ENCODE measurements at regions not wholly inside any gene's neighbourhood (a gene's known extent, or its start where the extent isn't known, plus 50 kb on each side); places are given as distances from the start of the nearest gene placed in this dataset.
"Not testable (repeated sequence)": the region's sequence is repeated elsewhere in the genome, so short reads cannot be mapped to it uniquely, and the experiment has no call there.

DNA sequence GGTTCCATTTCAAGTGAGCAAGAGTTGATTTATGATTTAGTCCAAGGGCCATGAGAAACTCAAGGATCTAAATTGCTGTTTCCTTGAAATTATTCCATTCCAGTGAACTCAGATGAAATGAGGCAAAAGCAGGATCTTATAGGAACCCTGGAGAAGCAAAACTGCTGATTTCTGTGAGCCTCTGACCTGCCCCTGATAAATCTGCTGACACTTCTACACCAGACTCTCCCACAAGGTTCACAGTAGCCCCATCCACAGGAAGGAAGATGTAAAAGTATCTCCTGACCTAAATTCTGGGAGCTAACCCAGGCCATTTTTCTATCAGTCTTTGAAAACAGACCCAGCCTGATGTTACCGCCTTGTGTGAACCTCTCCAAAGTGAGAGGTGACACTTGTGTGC is 987.6 kb upstream of the AUTS2 start:
- intact Hi-C loops (cut with DNase I): no loop called here
- DNase-seq: no peak

DNA sequence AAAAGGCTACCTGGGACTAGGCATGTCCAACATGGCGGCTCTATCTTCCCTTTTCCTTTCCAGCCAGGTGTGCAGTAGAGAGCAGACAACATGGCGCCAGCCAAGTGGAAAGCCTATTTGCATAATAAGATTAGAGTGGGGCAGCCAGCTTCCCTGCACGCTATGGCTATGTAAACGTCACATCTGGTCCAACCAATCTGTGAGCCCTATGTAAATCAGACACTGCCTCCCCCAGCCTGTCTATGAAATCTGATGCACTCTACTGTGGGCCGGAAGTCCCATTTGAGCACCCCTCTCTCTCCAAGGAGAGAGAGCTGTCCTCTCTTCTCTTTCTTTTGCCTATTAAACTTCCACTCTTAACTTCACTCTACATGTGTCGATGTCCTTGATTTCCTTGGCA is 984.9 kb upstream of the AUTS2 start:
- no peak for DNase-seq
- intact Hi-C loops (cut with DNase I): no loop called here

GRCh38 chr7:68613897-68614296 is 984.4 kb upstream of the AUTS2 start:
- intact Hi-C loops (cut with DNase I): no loop called here
- DNase-seq: no peak

GRCh38 chr7:68619526-68619925 is 978.7 kb upstream of the AUTS2 start:
- no peak for DNase-seq
- intact Hi-C loops (cut with DNase I): no loop called here

DNA sequence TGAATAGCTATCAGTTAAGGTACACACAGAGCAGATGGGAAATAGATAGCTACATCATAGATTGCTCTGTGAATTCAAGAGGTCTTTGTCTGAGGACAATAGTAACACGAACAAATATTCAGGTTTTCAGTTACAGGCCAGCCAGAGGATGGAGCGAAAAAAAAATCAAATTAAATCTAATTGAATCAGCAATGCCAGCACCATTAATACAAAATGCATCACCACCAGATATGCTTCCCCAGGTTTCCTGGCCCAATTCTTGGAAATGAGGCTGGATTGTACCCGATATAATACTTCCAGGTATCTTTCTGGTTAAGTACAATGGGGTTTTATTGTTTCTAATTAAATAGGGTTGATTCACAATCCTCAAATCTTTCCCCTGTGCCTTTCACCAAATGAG is 975.8 kb upstream of the AUTS2 start:
- DNase-seq: no peak

DNA sequence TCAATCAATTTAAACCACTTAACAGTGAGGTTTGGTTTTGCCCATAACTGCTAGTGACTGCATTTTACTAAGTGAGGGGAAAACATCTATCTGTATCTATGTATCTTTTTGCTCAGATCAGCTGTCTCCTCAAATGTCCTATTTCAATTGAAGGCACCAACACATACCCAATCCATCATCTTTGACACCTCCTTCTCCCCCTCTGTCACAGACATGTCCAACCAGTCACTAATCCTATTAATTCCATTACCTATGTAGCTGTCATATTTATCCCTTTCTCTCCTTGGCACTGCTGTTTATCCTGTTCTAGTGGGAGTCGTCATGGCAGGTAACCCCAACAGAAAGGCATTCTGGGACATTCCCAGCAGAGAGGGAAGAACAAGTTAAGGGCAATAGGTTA is 975.2 kb upstream of the AUTS2 start:
- no peak for DNase-seq
- intact Hi-C loops (cut with DNase I): no loop called here

More for the DNA sequence above, 975.8 kb upstream of the AUTS2 start:
- intact Hi-C loops (cut with DNase I): no loop called here

DNA sequence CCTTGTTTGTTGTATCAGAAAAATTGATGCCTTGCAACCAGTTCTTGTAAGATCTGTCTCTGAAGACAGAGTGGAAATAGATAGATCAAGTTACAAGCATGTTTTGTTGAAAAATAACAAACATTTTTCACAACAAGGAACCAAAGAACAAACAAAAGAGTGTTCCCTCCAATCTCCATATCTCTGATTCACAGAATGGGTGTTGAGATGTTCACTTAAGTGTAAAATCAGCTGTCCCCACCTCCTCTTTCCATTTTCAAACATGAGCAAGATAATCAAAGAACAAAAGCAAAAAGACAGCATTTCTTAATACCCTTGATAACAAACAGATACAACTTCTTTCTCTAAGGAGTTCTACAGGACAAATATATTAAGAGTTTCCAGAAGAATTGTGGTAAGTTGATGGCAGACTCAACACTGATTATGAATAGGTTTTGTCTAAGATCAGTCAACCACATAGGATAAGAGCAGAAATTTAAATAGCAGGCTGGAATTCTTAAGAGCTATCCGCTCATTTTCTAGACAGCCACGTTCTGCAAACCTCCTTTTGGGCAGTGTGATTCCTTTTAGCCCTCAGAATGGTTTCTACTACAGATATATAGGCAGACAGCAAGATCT is 970.9 kb upstream of the AUTS2 start:
- no peak for DNase-seq
- intact Hi-C loops (cut with DNase I): no loop called here

DNA sequence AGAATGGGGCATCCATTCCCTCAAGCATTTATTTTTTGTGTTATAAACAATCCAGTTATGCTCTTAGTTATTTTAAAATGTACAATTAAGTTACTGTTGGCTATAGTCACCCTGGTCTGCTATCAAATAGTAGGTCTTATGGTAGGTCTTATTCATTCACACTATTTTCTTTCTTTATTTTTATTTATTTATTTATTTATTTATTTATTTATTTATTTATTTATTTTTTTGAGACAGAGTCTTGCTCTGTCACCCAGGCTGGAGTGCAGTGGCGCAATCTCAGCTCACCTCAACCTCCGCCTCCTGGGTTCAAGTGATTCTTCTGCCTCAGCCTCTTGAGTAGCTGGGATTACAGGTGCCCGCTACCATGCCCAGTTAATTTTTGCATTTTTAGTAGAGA is 967.4 kb upstream of the AUTS2 start:
- intact Hi-C loops (cut with DNase I); DNase-seq: not testable (repeated sequence)

DNA sequence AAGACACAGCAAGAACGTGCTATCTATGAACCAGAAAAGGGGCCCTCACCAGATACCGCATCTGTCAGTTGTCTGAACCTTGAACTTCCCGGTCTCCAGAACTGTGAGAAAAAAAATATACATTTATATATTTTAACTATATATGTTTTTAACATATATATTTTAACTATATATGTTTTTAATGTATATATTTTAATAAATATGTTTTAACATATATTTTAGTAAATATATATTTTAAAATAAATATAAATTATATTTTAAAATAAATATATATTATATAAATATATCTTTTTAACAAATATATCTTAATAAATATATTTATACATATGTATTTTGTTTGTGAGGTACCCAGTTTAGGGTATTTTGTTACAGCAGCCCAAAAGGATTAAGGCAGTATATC is 958.2 kb upstream of the AUTS2 start:
- DNase-seq: no peak
- intact Hi-C loops (cut with DNase I): no loop called here

GRCh38 chr7:68642727-68643126 is 955.5 kb upstream of the AUTS2 start:
- intact Hi-C loops (cut with DNase I): no loop called here

DNA sequence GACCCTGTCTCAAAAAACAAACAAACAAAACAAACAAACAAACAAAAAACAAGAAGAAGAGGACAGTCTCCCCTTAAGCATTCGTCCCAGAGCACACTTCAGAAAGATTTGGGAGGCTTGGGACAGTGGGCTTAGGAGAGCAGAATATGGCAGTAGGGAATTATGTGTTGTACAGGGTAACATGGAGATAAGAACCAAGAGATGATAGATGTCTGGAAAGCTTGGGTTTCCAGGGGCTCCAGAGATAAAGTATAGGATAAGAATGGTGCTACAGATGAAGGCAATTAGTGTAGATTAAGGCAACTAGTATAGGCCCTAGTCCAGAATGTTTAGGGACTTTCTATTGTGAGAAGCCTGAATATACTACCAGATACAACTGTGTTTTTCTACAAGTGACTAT is 934.9 kb upstream of the AUTS2 start:
- DNase-seq: no peak
- intact Hi-C loops (cut with DNase I): no loop called here

More at GRCh38 chr7:68642727-68643126, 955.5 kb upstream of the AUTS2 start:
- no peak for DNase-seq

DNA sequence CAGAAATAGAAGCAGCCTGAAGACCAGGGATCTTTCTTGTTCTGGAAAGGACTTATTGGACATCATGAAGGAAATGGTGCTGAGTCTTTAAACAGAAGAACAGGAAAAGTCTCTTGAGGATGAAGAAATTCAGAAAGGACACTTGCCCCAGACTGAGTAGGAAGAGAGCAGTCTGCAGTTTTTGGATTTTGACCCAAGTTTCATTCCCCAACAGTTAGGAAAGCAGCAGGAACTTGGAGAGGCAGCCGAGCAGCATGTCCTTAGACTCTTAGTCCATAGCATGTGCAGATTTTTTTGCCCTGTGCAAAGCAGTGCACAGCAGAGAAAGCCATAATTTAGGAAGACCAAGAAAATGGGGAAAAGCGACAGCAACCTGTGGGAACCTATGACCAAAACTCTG is 927.2 kb upstream of the AUTS2 start:
- DNase-seq: no peak
- intact Hi-C loops (cut with DNase I): no loop called here

DNA sequence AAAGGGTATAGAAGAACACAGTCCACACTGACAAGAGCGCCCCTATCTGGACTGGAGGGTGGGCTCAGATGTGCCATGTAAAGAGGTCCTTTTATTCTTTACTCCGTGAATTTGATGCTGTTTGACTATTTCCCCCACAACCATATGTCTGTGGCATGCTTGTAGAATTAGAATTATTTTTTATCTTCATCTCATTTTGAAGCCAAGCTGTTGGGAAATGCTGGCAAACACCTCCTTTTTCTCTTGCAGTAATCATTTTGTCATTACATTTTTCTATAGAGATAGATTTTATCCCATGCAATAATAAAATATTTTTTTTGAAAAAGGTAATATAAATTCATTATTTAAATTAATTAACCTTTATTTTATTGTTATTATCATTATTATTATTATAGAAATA is 926.6 kb upstream of the AUTS2 start:
- DNase-seq: no peak
- intact Hi-C loops (cut with DNase I): no loop called here

DNA sequence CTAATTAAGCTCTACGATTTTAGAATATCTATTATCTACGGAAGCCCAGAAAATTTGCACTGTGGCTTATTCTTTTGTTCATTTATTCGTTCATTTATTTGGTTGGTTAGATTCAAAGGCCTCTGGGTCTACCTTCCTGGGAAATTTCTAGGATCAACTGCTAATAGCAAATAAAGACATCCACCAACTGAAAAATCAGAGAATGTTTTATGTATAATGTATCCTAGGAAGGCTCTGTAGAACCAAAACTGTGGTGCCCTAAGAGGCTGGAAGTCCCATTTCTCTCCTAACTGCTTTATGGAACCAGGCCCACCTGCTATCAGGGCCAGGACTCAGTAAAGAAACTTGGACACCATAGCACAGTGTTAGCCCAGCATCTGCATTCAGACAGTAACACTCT is 923.4 kb upstream of the AUTS2 start:
- intact Hi-C loops (cut with DNase I): no loop called here
- DNase-seq: no peak

- peak; percentile 42 to 96 (median 72) for DNase-seq
- intact Hi-C loops (cut with DNase I): no loop called here
These were observed 921.3 kb upstream of the AUTS2 start for GRCh38 chr7:68676813-68677535.

GRCh38 chr7:68678196-68678595 is 920.1 kb upstream of the AUTS2 start:
- DNase-seq: no peak
- intact Hi-C loops (cut with DNase I): no loop called here

DNA sequence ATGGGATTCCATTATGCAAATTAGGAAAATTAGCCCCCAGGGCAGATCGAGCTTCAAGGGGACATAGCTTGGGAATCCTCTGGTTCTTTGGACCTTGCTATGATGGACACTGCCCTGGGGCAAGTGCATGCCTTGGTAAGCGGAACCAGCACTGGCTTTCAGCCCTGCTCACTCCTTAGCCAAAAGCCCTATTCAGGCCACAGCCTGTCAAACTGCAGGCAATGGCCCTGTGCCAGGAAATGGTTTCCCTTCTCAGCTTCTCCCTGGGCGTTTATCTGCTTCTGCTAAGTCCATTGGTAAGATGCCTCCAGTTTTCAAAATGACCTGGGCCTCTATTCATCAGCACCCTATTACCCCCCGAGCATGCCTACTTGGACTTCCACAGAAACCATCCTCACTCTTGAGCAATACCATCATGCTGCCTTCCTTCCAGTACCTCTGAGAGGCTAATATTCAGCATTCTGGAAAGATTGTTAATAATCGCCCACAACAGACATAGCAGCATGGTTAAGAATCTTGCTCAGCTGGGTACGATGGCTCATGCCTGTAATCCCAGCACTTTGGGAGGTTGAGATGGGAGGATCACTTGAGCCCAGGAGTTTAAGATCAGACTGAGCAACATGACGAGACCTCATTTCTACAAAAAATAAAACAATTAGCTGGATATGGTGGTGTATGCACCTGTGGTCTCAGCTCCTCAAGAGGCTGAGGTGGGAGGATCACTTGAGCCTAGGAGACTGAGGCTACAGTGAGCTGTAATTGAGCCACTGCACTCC is 918.6 kb upstream of the AUTS2 start:
- peak in 2 of 10 donors; percentile 9 to 21 for DNase-seq
- intact Hi-C loops (cut with DNase I): no loop called here

- intact Hi-C loops (cut with DNase I): no loop called here
These were observed 917.9 kb upstream of the AUTS2 start for GRCh38 chr7:68680235-68680872.

GRCh38 chr7:68682910-68683309 is 915.4 kb upstream of the AUTS2 start:
- intact Hi-C loops (cut with DNase I): no loop called here
- no peak for DNase-seq

More at GRCh38 chr7:68680235-68680872, 917.9 kb upstream of the AUTS2 start:
- no peak for DNase-seq

DNA sequence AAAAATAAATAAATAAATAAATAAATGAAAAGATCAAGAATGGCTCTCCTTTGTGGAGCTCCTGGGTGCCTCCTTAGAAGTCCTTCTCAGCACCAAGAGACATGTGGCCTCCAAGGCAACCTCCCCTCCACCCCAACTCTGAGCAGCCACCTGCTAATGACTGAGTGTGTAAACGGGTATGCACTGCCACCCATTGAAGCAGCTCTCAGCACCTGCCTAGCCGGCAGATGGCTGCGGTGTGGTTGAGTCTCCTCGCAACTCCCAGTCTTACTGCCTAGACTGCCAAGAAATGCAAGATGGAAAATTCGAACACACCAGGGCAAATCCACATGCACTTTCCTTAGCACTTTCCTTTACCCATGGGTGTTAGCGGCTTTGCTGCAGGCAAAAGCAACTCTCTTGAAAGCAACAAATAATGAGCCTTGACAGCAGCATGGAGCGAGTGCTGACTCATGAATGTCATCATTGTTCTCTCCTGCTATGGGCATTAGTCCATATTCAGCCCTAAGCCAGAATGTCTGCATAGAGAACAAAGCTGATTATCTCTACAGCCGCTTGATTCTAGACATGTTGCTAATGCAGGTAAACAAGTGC is 913.9 kb upstream of the AUTS2 start:
- intact Hi-C loops (cut with DNase I): no loop called here
- peak in 5 of 10 donors; percentile 8 to 51 (median 16) for DNase-seq

GRCh38 chr7:68684996-68685395 is 913.3 kb upstream of the AUTS2 start:
- intact Hi-C loops (cut with DNase I): no loop called here

More at GRCh38 chr7:68684996-68685395, 913.3 kb upstream of the AUTS2 start:
- DNase-seq: no peak
